Stimulated activated CD8-positive, alpha-beta memory T cell treated with anti-CD3 and anti-CD28 coated beads, Interleukin-4, amount 100 ng/mL, for 48 hours (primary cell): ENCODE measurements at regions not wholly inside any gene's neighbourhood (a gene's known extent, or its start where the extent isn't known, plus 50 kb on each side); places are given as distances from the start of the nearest gene placed in this dataset.
A peak's percentile ranks its signal among the peaks of the same experiment; 100 is the strongest.

Experiments
- DNase-seq: peaks from one replicate; pipeline ENCODE4 v3.0.0-alpha.2; 2020

GRCh38 chr2:191738003-191738402 lies 60.1 kb downstream of the NABP1 start:
- DNase-seq = no peak

- DNase-seq = no peak
Measured at GRCh38 chr2:191738667-191739066, 60.7 kb downstream of the NABP1 start.

- no peak for DNase-seq
Measured at GRCh38 chr2:191739194-191739593, 61.3 kb downstream of the NABP1 start.

- DNase-seq = peak; percentile 30
Measured at GRCh38 chr2:191740016-191740419, 62.1 kb downstream of the NABP1 start.

GRCh38 chr2:191740759-191741158 lies 62.8 kb downstream of the NABP1 start:
- DNase-seq = no peak

- DNase-seq = no peak
Measured at GRCh38 chr2:191746346-191747169, 68.6 kb downstream of the NABP1 start.

GRCh38 chr2:191747170-191747530 lies 69.2 kb downstream of the NABP1 start:
- no peak for DNase-seq

- no peak for DNase-seq
Measured at GRCh38 chr2:191748059-191748461, 70.1 kb downstream of the NABP1 start.

- no peak for DNase-seq
Measured at GRCh38 chr2:191748528-191749180, 70.7 kb downstream of the NABP1 start.

GRCh38 chr2:191749181-191749540 lies 71.2 kb downstream of the NABP1 start:
- no peak for DNase-seq

GRCh38 chr2:191754103-191754502 lies 76.2 kb downstream of the NABP1 start:
- no peak for DNase-seq

GRCh38 chr2:191756761-191757160 lies 78.8 kb downstream of the NABP1 start:
- no peak for DNase-seq

GRCh38 chr2:191757208-191757607 lies 79.3 kb downstream of the NABP1 start:
- DNase-seq = no peak

- peak; percentile 58 for DNase-seq
Measured at GRCh38 chr2:191758518-191759507, 80.9 kb downstream of the NABP1 start.

- no peak for DNase-seq
Measured at GRCh38 chr2:191759680-191760079, 81.7 kb downstream of the NABP1 start.

- DNase-seq = no peak
Measured at GRCh38 chr2:191760655-191761262, 82.8 kb downstream of the NABP1 start.

GRCh38 chr2:191773136-191773535 lies 73.8 kb downstream of the CAVIN2 start:
- no peak for DNase-seq

- DNase-seq = no peak
Measured at GRCh38 chr2:191777351-191777750, 69.5 kb downstream of the CAVIN2 start.

GRCh38 chr2:191778041-191778440 lies 68.8 kb downstream of the CAVIN2 start:
- DNase-seq = no peak

- DNase-seq = no peak
Measured at GRCh38 chr2:191782351-191782750, 64.5 kb downstream of the CAVIN2 start.

- DNase-seq = no peak
Measured at GRCh38 chr2:191783416-191783815, 63.5 kb downstream of the CAVIN2 start.
